BLaER1 (cell line): ENCODE measurements at regions not wholly inside any gene's neighbourhood (a gene's known extent, or its start where the extent isn't known, plus 50 kb on each side); places are given as distances from the start of the nearest gene placed in this dataset.

Experiments used
- H3K27ac ChIP-seq: shearing (Covaris generic); formaldehyde crosslinking; 2 replicates; pipeline ENCODE4 v1.8.1; 2022
- H3K27me3 ChIP-seq: shearing (Covaris generic); formaldehyde crosslinking; 2 replicates; pipeline ENCODE4 v1.8.1; 2022
- H3K36me3 ChIP-seq: shearing (Covaris generic); formaldehyde crosslinking; 2 replicates; pipeline ENCODE4 v1.8.1; 2022
- H3K4me1 ChIP-seq: shearing (Covaris generic); formaldehyde crosslinking; 2 replicates; pipeline ENCODE4 v1.8.1; 2022
- H3K4me2 ChIP-seq: shearing (Covaris generic); formaldehyde crosslinking; 2 replicates; pipeline ENCODE4 v1.8.1; 2022
- H3K4me3 ChIP-seq: shearing (Covaris generic); formaldehyde crosslinking; 2 replicates; pipeline ENCODE4 v1.8.1; 2022
- H3K9ac ChIP-seq: shearing (Covaris generic); formaldehyde crosslinking; 2 replicates; pipeline ENCODE4 v1.8.1; 2022
- H3K9me3 ChIP-seq: shearing (Covaris generic); formaldehyde crosslinking; 2 replicates; pipeline ENCODE4 v1.8.1; 2022
- H4K20me1 ChIP-seq: shearing (Covaris generic); formaldehyde crosslinking; 2 replicates; pipeline ENCODE4 v1.8.1; 2022
- Cebpa-rat ChIP-seq: shearing (Covaris generic); IDR thresholded peaks from 2 replicates; pipeline ENCODE4 v1.8.1; 2022

- Histone ChIP-seq H3K36me3 (no peaks in the 10 kb centered on the region), H3K4me2 (no peak overlapping the region), H3K9me3 (peaks cover 13% of the 10 kb centered on the region), H3K27ac (no peak overlapping the region), H3K27me3 (no peaks in the 10 kb centered on the region), H3K4me3 (no peak overlapping the region), H4K20me1 (no peaks in the 10 kb centered on the region), H3K4me1 (0 out of 2 replicates have a peak, but pooled peaks cover 5% of the 10 kb centered on the region), H3K9ac (no peak overlapping the region)
- no peak for TF ChIP-seq Cebpa-rat
Observed at GRCh38 chr20:51319522-51319921, 223.0 kb downstream of the NFATC2 start.

- no peak overlapping the region for H3K9ac ChIP-seq
- peaks cover 13% of the 10 kb centered on the region for H3K9me3 ChIP-seq
- no peak overlapping the region for H3K4me2 ChIP-seq
- no peaks in the 10 kb centered on the region for H3K36me3 ChIP-seq
- H3K4me1 ChIP-seq, result 0 out of 2 replicates have a peak, but pooled peaks cover 5% of the 10 kb centered on the region
- no peak overlapping the region for H3K4me3 ChIP-seq
- H4K20me1 ChIP-seq, result no peaks in the 10 kb centered on the region
- no peak overlapping the region for H3K27ac ChIP-seq
- TF ChIP-seq Cebpa-rat, result no peak
- no peaks in the 10 kb centered on the region for H3K27me3 ChIP-seq
Observed at GRCh38 chr20:51318058-51318949, 224.2 kb downstream of the NFATC2 start.

- no peak overlapping the region for H3K4me3 ChIP-seq
- H4K20me1 ChIP-seq, result no peaks in the 10 kb centered on the region
- H3K4me2 ChIP-seq, result no peak overlapping the region
- H3K9ac ChIP-seq, result no peak overlapping the region
- peaks cover 9% of the 10 kb centered on the region for H3K4me1 ChIP-seq
- H3K9me3 ChIP-seq, result peaks cover 13% of the 10 kb centered on the region
- no peak for TF ChIP-seq Cebpa-rat
- H3K36me3 ChIP-seq, result no peaks in the 10 kb centered on the region
- no peaks in the 10 kb centered on the region for H3K27me3 ChIP-seq
- no peak overlapping the region for H3K27ac ChIP-seq
Observed at GRCh38 chr20:51315390-51315789, 227.1 kb downstream of the NFATC2 start.

GRCh38 chr20:51313358-51313827, 229.1 kb downstream of the NFATC2 start:
- H3K27ac ChIP-seq, result no peak overlapping the region

GRCh38 chr20:51312480-51312783, 230.1 kb downstream of the NFATC2 start:
- no peak overlapping the region for H3K27ac ChIP-seq
- H3K4me1 ChIP-seq, result peaks cover 9% of the 10 kb centered on the region
- H3K9me3 ChIP-seq, result peaks cover 13% of the 10 kb centered on the region
- no peaks in the 10 kb centered on the region for H3K27me3 ChIP-seq
- H3K36me3 ChIP-seq, result no peaks in the 10 kb centered on the region
- H3K4me2 ChIP-seq, result peak overlapping the region; percentile 39; the same call in 1 of the 2 replicates
- H4K20me1 ChIP-seq, result no peaks in the 10 kb centered on the region
- no peak for TF ChIP-seq Cebpa-rat
- H3K4me3 ChIP-seq, result no peak overlapping the region
- no peak overlapping the region for H3K9ac ChIP-seq

More at GRCh38 chr20:51313358-51313827, 229.1 kb downstream of the NFATC2 start:
- no peak for TF ChIP-seq Cebpa-rat
- H3K27me3 ChIP-seq, result no peaks in the 10 kb centered on the region
- no peaks in the 10 kb centered on the region for H4K20me1 ChIP-seq
- H3K36me3 ChIP-seq, result no peaks in the 10 kb centered on the region
- peaks cover 9% of the 10 kb centered on the region for H3K4me1 ChIP-seq
- no peak overlapping the region for H3K4me2 ChIP-seq
- no peak overlapping the region for H3K4me3 ChIP-seq
- H3K9ac ChIP-seq, result no peak overlapping the region
- H3K9me3 ChIP-seq, result peaks cover 13% of the 10 kb centered on the region

GRCh38 chr20:51311636-51312479, 230.7 kb downstream of the NFATC2 start:
- Histone ChIP-seq H3K36me3 (no peaks in the 10 kb centered on the region), H3K4me1 (peaks cover 9% of the 10 kb centered on the region), H4K20me1 (no peaks in the 10 kb centered on the region), H3K27me3 (no peaks in the 10 kb centered on the region), H3K9ac (no peak overlapping the region), H3K9me3 (peaks cover 13% of the 10 kb centered on the region), H3K4me3 (no peak overlapping the region), H3K4me2 (peak overlapping the region; percentile 39), H3K27ac (no peak overlapping the region)
- no peak for TF ChIP-seq Cebpa-rat

GRCh38 chr20:51310216-51310615, 232.3 kb downstream of the NFATC2 start:
- no peak for TF ChIP-seq Cebpa-rat
- H3K27me3 ChIP-seq, result no peaks in the 10 kb centered on the region

GRCh38 chr20:51309128-51309527, 233.4 kb downstream of the NFATC2 start:
- H3K4me2 ChIP-seq, result no peak overlapping the region
- no peaks in the 10 kb centered on the region for H4K20me1 ChIP-seq
- TF ChIP-seq Cebpa-rat, result no peak
- peaks cover 9% of the 10 kb centered on the region for H3K4me1 ChIP-seq
- H3K27ac ChIP-seq, result no peak overlapping the region
- H3K4me3 ChIP-seq, result no peak overlapping the region
- H3K27me3 ChIP-seq, result no peaks in the 10 kb centered on the region
- no peaks in the 10 kb centered on the region for H3K36me3 ChIP-seq
- H3K9ac ChIP-seq, result no peak overlapping the region
- peaks cover 8% of the 10 kb centered on the region for H3K9me3 ChIP-seq

More at GRCh38 chr20:51310216-51310615, 232.3 kb downstream of the NFATC2 start:
- Histone ChIP-seq H3K4me3 (no peak overlapping the region), H3K4me2 (no peak overlapping the region), H3K27ac (no peak overlapping the region), H3K9me3 (0 out of 2 replicates have a peak, but pooled peaks cover under 1% of the 10 kb centered on the region), H3K9ac (no peak overlapping the region), H3K36me3 (no peaks in the 10 kb centered on the region), H4K20me1 (no peaks in the 10 kb centered on the region), H3K4me1 (peaks cover 9% of the 10 kb centered on the region)

GRCh38 chr20:51306521-51307358, 235.8 kb downstream of the NFATC2 start:
- H3K9ac ChIP-seq, result no peak overlapping the region
- no peaks in the 10 kb centered on the region for H4K20me1 ChIP-seq
- H3K27me3 ChIP-seq, result no peaks in the 10 kb centered on the region
- H3K4me3 ChIP-seq, result no peak overlapping the region
- H3K9me3 ChIP-seq, result peaks cover 27% of the 10 kb centered on the region
- H3K36me3 ChIP-seq, result no peaks in the 10 kb centered on the region
- no peak for TF ChIP-seq Cebpa-rat
- peaks cover 1% of the 10 kb centered on the region for H3K4me1 ChIP-seq
- no peak overlapping the region for H3K27ac ChIP-seq
- 0 out of 2 replicates have a peak overlapping the region, but pooled peaks have one; percentile 12 for H3K4me2 ChIP-seq
